Renal pelvis (tissue), 1 donor: ENCODE measurements at regions not wholly inside any gene's neighbourhood (a gene's known extent, or its start where the extent isn't known, plus 50 kb on each side); places are given as distances from the start of the nearest gene placed in this dataset.

ENCODE experiments used
- DNase-seq: peaks from one replicate; pipeline ENCODE4 v3.0.0-alpha.2; 2013

- no peak for DNase-seq
Measured at GRCh38 chrX:46447384-46447783, 97.8 kb downstream of the ZNF674 start.

- peak; percentile 85 for DNase-seq
Measured at GRCh38 chrX:46446727-46447378, 98.4 kb downstream of the ZNF674 start.

- DNase-seq, result no peak
Measured at GRCh38 chrX:46444011-46444410, 101.2 kb downstream of the ZNF674 start.

- no peak for DNase-seq
Measured at GRCh38 chrX:46436744-46437143, 108.5 kb downstream of the ZNF674 start.

GRCh38 chrX:46433892-46434291, 111.3 kb downstream of the ZNF674 start:
- no peak for DNase-seq

GRCh38 chrX:46408553-46409407, 136.4 kb downstream of the ZNF674 start:
- peak; percentile 64 for DNase-seq

- DNase-seq, result no peak
Measured at GRCh38 chrX:46407753-46408130, 137.5 kb downstream of the ZNF674 start.

DNA sequence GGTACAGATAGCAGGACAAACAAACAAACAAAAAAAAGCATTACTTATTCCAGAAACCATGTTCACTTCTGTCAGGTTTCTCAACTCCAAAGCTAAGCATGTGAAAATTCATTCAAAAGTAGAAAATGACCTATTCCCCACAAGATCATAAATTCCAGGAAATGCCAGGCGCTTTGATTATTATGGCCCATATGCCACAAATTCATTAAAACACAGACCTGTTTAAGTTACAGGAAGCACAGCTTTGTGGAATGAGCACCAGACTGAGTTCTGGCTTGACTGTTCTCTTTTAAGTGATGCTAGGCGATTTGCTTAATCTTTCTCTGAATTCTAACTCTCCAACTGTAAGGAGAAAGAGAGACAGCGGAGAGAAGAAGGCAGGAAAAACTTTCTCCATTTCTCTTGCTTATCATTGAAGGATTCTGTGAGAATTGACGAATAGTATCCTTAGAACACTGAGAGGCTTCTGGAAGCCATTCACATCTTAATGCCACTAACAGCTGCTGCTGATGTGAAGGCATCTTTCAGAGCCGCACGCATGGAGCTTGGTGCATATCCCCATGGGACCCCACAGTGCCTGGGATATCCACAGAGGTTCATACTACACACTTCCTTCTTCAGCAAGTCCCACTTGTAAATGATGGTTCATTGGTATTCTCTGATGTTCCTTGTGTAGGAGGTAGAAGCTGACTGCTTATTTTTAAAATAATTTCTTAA, 138.0 kb downstream of the ZNF674 start:
- DNase-seq, result no peak

DNA sequence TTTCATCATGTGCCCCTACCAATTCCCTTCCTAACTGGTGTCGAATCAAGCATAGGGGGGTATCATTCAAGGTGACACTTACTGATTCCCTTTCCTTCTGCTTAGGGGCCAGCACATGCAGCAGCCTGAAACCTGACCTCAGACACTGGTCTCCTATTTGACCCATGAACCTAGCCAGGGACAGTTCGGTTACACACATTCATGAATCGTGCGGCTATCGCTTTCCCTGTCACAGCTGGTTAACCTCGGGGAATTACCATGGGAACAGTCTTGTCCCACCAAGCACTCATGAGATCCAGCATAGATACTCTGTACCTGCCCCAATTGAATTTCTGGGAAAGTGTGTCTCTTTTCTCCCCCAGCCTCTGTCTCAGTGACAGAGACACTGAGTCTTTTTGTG, 140.4 kb downstream of the ZNF674 start:
- peak; percentile 64 for DNase-seq

DNA sequence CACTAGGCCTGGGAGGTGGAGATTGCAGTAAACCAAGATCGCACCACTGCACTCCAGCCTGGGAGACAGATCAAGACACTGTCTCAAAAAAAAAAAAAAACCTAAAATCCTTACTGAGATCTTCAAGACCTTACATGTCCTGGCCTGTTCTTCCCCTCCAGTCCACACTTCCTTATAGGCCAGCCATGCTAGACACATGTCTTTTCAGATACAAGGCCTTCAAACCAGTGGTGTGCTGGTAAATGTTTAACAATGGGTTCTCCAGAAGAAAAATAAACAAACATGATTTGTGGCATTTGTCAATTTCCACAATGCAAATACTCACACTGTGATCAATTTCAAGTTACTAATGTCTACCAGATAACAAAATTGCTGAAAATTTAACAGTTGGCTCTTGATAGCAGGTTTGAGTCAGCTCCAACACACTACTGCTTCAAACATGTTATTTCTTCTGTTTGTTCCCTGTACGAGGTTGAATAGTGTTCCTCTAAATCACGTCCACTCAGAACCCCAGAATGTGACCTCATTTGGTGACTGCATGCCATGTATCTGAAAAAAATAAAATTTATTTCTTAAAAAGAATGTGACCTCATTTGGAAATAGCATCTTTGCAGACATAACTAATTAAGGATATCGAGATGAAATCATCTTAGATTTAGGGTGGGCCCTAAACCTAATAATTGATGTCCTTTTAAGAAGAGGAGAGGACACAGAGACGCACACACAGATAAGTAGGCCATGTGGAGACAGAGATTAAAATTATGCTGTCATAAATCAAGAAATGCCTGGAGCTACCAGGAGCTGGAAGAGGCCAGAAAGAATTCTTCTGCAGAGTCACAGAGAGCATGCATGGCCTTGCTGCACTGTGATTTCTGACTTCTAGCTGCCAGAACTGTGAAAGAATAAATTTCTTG, 144.4 kb downstream of the ZNF674 start:
- DNase-seq, result no peak

- DNase-seq, result no peak
Measured at GRCh38 chrX:46398874-46399273, 146.3 kb downstream of the ZNF674 start.

- DNase-seq, result no peak
Measured at GRCh38 chrX:46398126-46398525, 147.1 kb downstream of the ZNF674 start.

- DNase-seq, result no peak
Measured at GRCh38 chrX:46386511-46386910, 158.7 kb downstream of the ZNF674 start.

- no peak for DNase-seq
Measured at GRCh38 chrX:46383006-46383405, 162.2 kb downstream of the ZNF674 start.

- DNase-seq, result no peak
Measured at GRCh38 chrX:46382595-46382994, 162.6 kb downstream of the ZNF674 start.

- DNase-seq, result no peak
Measured at GRCh38 chrX:46381630-46382029, 163.6 kb downstream of the ZNF674 start.

DNA sequence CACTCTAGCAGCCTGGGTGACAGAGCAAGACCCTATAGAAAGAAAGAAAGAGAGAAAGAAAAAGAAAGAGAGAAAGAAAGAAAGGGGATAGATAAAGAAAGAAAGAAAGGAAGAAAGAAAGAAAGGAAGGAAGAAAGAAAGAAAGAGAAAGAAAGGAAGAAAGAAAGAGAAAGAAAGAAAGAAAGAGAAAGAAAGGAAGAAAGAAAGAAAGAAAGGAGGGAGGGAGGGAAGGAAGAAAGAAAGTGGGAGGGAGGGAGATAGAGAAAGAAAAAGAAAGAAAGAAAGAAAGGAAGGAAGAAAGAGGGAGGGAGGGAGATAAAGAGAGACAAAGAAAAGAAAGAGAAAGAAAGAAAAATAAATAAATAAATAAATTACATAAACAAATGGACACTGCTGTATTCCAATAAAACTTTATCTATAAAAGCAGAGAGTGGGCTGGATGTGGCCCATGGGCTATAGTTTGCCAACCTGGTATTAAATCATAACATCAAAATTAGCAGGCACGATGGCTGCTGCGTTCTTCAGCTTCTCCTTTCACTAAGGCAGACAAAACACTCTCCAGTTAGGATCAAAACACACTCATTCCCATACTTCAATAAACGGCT, 165.0 kb downstream of the ZNF674 start:
- DNase-seq, result no peak

DNA sequence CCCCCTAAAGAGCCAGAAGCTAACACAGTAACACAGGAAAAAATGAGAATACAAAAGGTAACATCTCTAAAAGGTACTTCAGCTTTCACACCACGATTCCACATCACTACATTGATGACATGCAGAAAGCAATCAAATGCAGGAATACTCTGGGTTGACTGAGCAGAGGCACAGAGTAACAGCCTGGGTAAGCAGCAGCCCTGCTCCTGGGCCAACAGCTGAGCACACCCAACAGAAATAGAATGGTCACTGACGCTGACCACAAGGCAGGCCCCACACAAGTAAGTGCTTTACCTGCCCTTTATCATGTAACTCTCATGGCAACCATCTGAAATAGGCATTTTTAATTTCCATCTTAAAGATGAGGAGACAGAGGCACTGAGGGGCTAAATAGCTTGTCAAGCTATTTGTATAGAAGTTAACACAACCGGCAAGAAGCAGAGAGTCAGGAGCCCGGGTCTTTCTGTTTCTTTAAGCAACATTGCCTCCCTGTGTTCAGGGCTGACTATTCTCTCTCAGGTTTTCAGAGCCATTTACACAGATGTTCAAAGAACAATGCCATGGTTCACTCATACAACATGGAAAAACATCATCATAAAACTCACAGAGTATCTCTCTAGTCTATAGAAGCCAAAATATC, 168.9 kb downstream of the ZNF674 start:
- peak; percentile 30 for DNase-seq

- DNase-seq, result no peak
Measured at GRCh38 chrX:46375831-46376230, 169.4 kb downstream of the ZNF674 start.

- no peak for DNase-seq
Measured at GRCh38 chrX:46374371-46374770, 170.8 kb downstream of the ZNF674 start.

DNA sequence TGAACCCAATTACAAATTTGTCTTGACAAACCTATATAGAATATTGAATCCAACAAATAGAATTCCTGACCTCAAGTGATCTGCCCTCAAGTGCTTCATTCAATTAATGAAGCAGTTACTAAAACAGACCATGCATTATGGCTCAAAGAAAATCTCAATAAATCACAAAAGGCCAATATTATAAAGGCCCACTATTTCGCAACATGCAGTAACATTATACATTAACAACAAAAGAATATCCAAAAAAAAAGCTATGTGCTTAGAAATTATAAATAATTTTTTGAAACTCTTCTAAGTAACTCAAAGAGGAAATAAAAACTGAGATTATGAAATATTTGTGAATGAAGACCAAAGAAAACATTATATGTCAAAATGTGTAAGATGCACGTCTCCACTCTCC, 177.7 kb downstream of the ZNF674 start:
- no peak for DNase-seq
